HUES6 (cell line): ENCODE measurements at regions not wholly inside any gene's neighbourhood (a gene's known extent, or its start where the extent isn't known, plus 50 kb on each side); places are given as distances from the start of the nearest gene placed in this dataset.
"Not testable (repeated sequence)": the region's sequence is repeated elsewhere in the genome, so short reads cannot be mapped to it uniquely, and the experiment has no call there.

Experiments used
- H3K27ac ChIP-seq: 2 replicates; pipeline ENCODE4 v1.7.0; 2013; ENCODE audit warnings: low read depth, mild to moderate bottlenecking, low read length, inconsistent platforms
- H3K27me3 ChIP-seq: 2 replicates; pipeline ENCODE4 v1.6.1; 2013; ENCODE audit warnings: low read length; ENCODE audit not compliant: control insufficient read depth, insufficient read depth
- H3K36me3 ChIP-seq: 2 replicates; pipeline ENCODE4 v1.6.1; 2013; ENCODE audit warnings: low read length; ENCODE audit not compliant: control insufficient read depth, insufficient read depth
- H3K4me1 ChIP-seq: 2 replicates; pipeline ENCODE4 v1.6.1; 2013; ENCODE audit warnings: low read length; ENCODE audit not compliant: control insufficient read depth, insufficient read depth
- H3K4me3 ChIP-seq: 2 replicates; pipeline ENCODE4 v1.5.1; 2013; ENCODE audit warnings: low read depth, low read length
- H3K9ac ChIP-seq: one replicate; pipeline ENCODE4 v1.6.1; 2013; ENCODE audit warnings: mild to moderate bottlenecking, low read length
- H3K9me3 ChIP-seq: 2 replicates; pipeline ENCODE4 v1.6.1; 2013; ENCODE audit warnings: low read depth, low read length; ENCODE audit not compliant: control insufficient read depth, insufficient read depth

DNA sequence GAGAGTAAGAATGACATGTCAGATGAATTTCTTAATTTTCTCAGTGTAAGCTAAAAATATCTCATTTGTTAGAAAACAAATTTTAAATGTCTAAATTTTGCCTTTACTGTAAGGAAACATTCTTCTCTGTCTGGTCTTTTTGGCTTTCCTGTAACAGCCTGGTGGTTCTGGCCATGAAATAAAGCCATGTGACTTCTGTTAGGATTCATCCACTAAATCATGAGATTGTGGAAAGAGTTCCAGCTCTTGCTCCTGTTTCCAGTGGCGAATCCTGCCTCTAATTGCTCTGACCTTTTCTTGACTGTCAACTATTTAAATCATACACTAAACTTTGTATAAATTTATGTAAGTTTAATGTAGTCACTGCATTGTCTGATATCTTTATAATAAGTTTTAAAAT, 398.5 kb upstream of the AKR1E2 start:
- Histone ChIP-seq H3K27ac (no peak overlapping the region), H3K27me3 (no peaks in the 10 kb centered on the region), H3K4me3 (no peak overlapping the region), H3K9ac (no peak overlapping the region), H3K4me1 (no peaks in the 10 kb centered on the region; the same call in 1 of the 2 replicates), H3K9me3 (no peaks in the 10 kb centered on the region), H3K36me3 (no peaks in the 10 kb centered on the region)

DNA sequence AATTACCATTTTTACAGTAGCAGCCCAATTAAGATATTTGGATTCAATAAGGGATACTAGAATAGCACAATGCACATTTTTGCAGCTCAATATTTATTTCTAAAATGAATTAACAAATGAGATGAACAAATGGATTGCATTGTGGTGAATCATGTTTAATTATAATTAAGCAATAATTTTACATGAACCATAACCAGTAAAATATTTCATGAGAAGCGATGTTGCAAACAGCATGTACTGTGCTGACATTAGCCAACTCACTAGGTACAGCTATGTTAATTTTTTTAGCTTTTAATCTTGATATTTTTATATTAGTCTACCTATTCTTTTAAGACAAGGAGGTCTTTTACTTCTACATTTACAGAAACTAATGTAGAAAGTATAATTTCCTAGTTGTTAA, 399.1 kb upstream of the AKR1E2 start:
- Histone ChIP-seq H3K27me3 (no peaks in the 10 kb centered on the region), H3K9me3 (no peaks in the 10 kb centered on the region), H3K4me3 (no peak overlapping the region), H3K9ac (no peak overlapping the region), H3K36me3 (no peaks in the 10 kb centered on the region), H3K27ac (no peak overlapping the region), H3K4me1 (no peaks in the 10 kb centered on the region; the same call in 1 of the 2 replicates)

DNA sequence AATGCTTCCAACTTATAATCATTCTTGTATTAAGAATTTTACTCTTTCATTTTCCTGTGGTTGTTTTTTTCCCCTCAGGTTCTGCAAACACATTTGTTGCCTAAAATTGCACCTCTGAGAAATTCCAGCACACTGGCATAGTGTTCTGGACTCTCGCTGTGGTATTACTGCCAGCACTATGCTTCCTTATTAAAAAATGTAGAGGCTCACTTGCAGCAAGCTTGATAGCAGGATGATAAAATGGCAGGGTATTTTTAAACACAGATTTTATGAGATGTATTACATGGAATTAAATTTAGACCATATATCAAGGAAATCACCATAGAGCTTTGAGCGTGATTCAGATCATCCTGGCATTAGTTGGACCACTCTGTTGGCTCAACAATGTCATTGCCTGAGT, 416.7 kb upstream of the AKR1E2 start:
- H3K4me1 ChIP-seq, result no peaks in the 10 kb centered on the region
- no peak overlapping the region for H3K4me3 ChIP-seq
- H3K27me3 ChIP-seq, result no peaks in the 10 kb centered on the region
- no peak overlapping the region for H3K9ac ChIP-seq
- H3K36me3 ChIP-seq, result no peaks in the 10 kb centered on the region
- no peak overlapping the region for H3K27ac ChIP-seq
- H3K9me3 ChIP-seq, result no peaks in the 10 kb centered on the region

DNA sequence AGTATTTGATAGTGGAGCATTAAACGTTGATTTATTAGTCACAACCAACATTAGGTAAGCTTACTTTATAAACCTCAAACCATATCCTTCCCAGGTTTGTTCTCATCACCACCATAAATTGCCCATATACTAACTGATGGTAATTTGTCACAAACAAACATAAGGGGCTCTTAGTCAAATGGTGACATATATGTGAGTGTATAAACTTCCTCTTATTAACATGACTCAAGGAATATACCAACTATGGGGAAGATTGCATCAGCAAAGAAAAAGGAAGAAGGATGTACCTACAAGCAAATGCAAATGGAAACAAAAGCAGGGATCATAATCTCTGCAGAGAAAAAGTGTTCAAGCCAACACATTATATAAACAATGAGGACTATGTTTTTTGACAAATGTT, 418.2 kb upstream of the AKR1E2 start:
- Histone ChIP-seq H3K4me1 (no peaks in the 10 kb centered on the region), H3K9ac (no peak overlapping the region), H3K27me3 (no peaks in the 10 kb centered on the region), H3K4me3 (no peak overlapping the region), H3K36me3 (no peaks in the 10 kb centered on the region), H3K9me3 (no peaks in the 10 kb centered on the region), H3K27ac (no peak overlapping the region)

DNA sequence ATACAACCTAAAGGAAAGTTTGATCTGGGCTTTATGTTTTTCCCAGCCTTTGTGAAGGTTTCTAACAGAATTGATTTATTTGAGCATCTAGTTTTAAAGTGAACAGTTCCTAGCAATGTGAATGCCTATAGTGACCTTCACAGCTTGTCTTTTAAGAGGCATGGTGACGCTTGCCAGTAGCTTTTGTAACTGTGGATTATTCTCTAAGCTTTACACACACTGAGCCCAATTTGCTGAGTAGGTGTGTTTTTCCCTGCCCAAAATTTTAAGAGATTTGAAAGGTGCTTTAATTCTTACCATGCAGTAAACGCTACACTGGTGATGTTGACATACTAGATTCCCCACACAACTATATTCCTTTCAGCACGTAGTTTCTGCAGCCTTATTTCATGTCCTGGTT, 420.2 kb upstream of the AKR1E2 start:
- no peak overlapping the region for H3K27ac ChIP-seq
- no peaks in the 10 kb centered on the region for H3K36me3 ChIP-seq
- no peak overlapping the region for H3K4me3 ChIP-seq
- no peaks in the 10 kb centered on the region for H3K27me3 ChIP-seq
- no peak overlapping the region for H3K9ac ChIP-seq
- no peaks in the 10 kb centered on the region for H3K4me1 ChIP-seq
- no peaks in the 10 kb centered on the region for H3K9me3 ChIP-seq

DNA sequence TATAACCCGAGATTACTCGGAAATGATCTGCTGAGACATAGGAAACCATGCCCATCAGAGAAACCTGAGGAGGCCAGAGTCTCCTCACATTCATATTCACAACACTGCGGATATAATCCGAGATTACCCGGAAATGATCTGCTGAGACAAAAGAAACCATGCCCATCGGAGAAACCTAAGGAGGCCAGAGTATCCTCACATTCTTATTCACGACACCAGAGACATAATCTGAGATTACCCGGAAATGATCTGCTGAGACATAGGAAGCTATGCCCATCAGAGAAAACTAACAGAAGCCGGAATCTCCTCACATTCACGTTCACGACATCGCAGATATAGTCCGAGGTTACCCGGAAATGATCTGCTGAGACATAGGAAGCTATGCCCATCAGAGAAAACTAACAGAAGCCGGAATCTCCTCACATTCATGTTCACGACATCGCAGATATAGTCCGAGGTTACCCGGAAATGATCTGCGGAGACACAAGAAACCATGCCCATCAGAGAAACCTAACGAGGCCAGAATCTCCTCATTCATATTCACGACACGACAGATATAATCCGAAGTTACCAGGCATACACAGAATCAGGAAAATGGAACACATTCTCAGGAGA, 422.3 kb upstream of the AKR1E2 start:
- Histone ChIP-seq H3K27me3 (no peaks in the 10 kb centered on the region), H3K4me3 (no peak overlapping the region), H3K36me3 (no peaks in the 10 kb centered on the region), H3K4me1 (no peaks in the 10 kb centered on the region), H3K9me3 (no peaks in the 10 kb centered on the region), H3K27ac (no peak overlapping the region), H3K9ac (no peak overlapping the region)

DNA sequence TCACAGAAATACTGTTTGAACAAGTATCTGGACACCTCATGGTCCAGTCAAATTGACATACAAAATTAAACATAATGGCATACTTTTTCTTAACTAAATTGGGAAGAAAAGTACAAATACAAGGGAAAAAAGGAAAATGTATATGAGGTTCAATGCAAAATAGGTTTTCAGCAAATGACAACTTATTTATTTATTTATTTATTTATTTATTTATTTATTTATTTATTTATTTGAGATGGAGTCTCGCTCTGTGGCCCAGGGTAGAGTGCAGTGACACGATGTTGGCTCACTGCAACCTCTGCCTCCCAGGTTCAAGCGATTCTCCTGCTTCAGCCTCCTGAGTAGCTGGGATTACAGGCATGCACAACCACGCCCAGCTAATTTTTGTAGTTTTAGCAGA, 424.9 kb upstream of the AKR1E2 start:
- not testable (repeated sequence) for H3K36me3 ChIP-seq, H3K4me3 ChIP-seq, H3K9ac ChIP-seq, H3K4me1 ChIP-seq, H3K27ac ChIP-seq, H3K9me3 ChIP-seq, H3K27me3 ChIP-seq

DNA sequence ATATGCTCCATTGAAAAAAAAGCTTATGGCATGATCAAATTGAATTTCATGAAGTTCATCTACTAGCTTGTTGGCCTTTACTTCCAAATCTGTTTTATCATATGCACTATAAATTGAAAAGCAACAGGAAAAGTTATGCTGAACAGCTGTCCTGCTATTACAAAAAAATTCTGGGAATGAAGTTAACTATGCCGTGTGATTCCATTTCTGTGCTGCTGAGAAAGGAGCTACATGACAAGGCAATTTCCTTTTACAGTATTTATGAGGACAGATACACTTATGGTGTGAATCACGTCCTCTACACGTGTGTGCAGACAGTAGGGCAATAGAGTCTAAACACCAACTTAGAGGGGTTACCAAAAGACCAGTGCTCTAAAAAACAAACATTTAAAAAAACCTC, 426.5 kb upstream of the AKR1E2 start:
- H3K36me3 ChIP-seq, result no peaks in the 10 kb centered on the region
- no peaks in the 10 kb centered on the region for H3K4me1 ChIP-seq
- no peak overlapping the region for H3K27ac ChIP-seq
- no peak overlapping the region for H3K4me3 ChIP-seq
- no peak overlapping the region for H3K9ac ChIP-seq
- H3K27me3 ChIP-seq, result no peaks in the 10 kb centered on the region
- H3K9me3 ChIP-seq, result no peaks in the 10 kb centered on the region

DNA sequence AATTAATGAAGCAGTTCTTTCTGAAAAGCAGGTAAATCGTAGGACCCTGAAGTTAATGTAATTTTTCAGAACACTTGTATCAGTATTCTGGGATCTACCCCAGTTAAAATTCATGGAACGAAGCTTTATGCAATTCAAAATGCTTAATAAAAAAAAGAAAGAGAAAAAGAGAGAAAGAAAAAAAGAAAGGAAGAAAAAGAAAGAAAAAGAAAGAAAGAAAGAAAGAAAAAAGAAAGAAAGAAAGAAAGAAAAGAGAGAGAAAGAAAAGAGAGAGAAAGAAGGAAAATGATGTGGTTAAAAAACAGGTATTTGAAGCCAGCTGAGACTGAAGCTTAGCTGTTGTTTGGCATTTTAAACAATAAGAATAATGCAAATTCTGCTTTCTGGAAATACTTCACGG, 427.4 kb upstream of the AKR1E2 start:
- Histone ChIP-seq H3K4me3 (no peak overlapping the region), H3K36me3 (no peaks in the 10 kb centered on the region), H3K27me3 (no peaks in the 10 kb centered on the region), H3K4me1 (no peaks in the 10 kb centered on the region), H3K27ac (no peak overlapping the region), H3K9ac (no peak overlapping the region), H3K9me3 (no peaks in the 10 kb centered on the region)

DNA sequence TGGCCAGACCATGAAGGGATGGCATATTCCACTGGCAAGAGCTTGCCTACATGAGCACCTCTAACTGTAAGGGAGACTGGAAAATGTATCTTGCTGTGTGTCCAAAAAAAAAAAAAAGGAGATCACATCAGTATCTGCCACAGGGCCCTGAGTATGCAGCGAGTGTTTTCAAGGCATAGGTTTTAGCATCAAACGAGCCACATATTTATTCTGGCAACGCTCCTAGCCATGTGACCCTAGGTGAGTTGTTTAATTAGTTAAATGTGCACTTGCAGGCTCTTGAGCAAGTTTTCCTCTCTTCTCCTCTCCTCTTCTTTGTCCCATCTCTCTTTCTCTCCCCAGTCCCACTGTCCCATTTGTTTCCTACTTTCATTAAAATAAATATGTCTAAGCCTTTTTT, 428.7 kb upstream of the AKR1E2 start:
- Histone ChIP-seq H3K36me3 (no peaks in the 10 kb centered on the region), H3K4me3 (no peak overlapping the region), H3K4me1 (no peaks in the 10 kb centered on the region), H3K9ac (no peak overlapping the region), H3K27me3 (no peaks in the 10 kb centered on the region), H3K9me3 (no peaks in the 10 kb centered on the region), H3K27ac (no peak overlapping the region)

DNA sequence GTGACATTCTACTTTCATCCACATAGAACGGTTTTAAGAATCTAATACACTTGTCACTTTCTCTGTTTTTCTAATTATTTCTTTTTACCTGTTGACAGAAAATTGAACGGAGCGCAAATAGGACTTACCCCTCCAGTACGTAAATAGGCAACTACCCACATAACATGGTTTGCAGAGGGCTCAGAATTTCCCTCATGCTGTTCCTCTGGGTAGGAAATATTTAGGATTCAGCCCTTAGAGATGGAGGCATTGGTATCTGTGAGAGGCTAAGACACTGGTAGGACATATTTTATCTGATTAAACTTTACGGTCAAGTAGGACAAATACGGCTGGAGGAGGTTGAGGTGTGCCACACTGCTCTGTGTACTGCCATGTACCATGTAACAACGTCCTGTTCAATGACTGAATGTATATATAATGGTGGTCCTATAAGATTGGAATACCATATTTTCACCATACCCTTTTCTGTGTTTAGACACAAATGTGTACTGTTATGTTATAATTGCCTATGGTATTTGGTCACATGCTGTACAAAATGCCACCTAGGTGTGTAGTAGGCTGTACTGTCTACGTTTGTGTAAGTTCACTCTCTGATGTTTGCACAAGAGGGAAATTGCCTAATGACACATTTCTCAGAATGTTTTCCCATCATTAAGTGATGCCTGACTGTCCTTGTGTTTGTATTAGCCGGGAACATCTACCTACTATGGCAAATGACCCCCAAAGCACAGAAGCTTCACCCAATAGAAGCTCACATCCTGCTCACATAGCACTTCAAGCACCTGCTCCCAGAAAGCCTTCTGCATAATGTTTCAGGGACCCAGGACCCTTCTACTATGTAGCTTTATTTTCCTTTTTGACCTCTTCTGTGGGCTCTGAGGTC, 429.4 kb upstream of the AKR1E2 start:
- H3K36me3 ChIP-seq, result no peaks in the 10 kb centered on the region

More for the DNA sequence above, 429.4 kb upstream of the AKR1E2 start:
- no peak overlapping the region for H3K27ac ChIP-seq
- no peaks in the 10 kb centered on the region for H3K4me1 ChIP-seq
- no peak overlapping the region for H3K9ac ChIP-seq
- H3K4me3 ChIP-seq, result no peak overlapping the region
- no peaks in the 10 kb centered on the region for H3K9me3 ChIP-seq
- no peaks in the 10 kb centered on the region for H3K27me3 ChIP-seq
